Adrenal gland (tissue), 9 donors: ENCODE measurements at regions not wholly inside any gene's neighbourhood (a gene's known extent, or its start where the extent isn't known, plus 50 kb on each side); places are given as distances from the start of the nearest gene placed in this dataset.
"Not testable (repeated sequence)": the region's sequence is repeated elsewhere in the genome, so short reads cannot be mapped to it uniquely, and the experiment has no call there.

ENCODE experiments used
- DNase-seq, 7 donors: peaks; one replicate each; pipeline ENCODE4 v3.0.0-alpha.2; 2019 to 2020
- H3K27ac ChIP-seq, 5 donors: fragments of 200-600 bp; sonication (generic) in 4 of 5; 1 replicate in 3 of 5; 2 replicates in 2 of 5; pipeline versions ENCODE4 v1.5.1 to v1.8.0; 2016 to 2020; ENCODE audit warnings: mild to moderate bottlenecking in 1 of 5
- H3K27me3 ChIP-seq: fragments of 200-600 bp; 2 replicates; pipeline ENCODE4 v1.8.0; 2021
- H3K36me3 ChIP-seq, 2 donors: fragments of 200-600 bp; replicated peaks in 1 of 2; 1 replicate in 1 of 2; 2 replicates in 1 of 2; pipeline versions ENCODE4 v1.5.1 to v1.8.0; 2018 to 2022
- H3K4me1 ChIP-seq, 2 donors: fragments of 200-600 bp; replicated peaks in 1 of 2; 1 replicate in 1 of 2; 2 replicates in 1 of 2; pipeline versions ENCODE4 v1.5.1 to v1.8.0; 2018 to 2021
- H3K4me3 ChIP-seq, 4 donors: fragments of 200-600 bp; sonication (generic) in 3 of 4; one replicate each; pipeline ENCODE4 v1.5.1; 2016 to 2018
- H3K9me3 ChIP-seq, 3 donors: fragments of 200-600 bp; sonication (generic) in 1 of 3; replicated peaks in 1 of 3; 1 replicate in 2 of 3; 2 replicates in 1 of 3; pipeline versions ENCODE4 v1.5.1 to v1.8.0; 2016 to 2021
- CTCF ChIP-seq, 6 experiments: fragments of 450-650 bp in 4 of 6; fragments of 200-600 bp in 2 of 6; sonication (generic) in 1 of 6; IDR thresholded peaks; 1 replicate in 5 of 6; 2 replicates in 1 of 6; pipeline versions ENCODE4 v1.5.1 to v1.8.0; 2016 to 2021; ENCODE audit warnings: antibody characterized with exemption in 6 of 6, mild to moderate bottlenecking in 2 of 6, moderate library complexity in 1 of 6
- POLR2A ChIP-seq, 2 donors: fragments of 450-650 bp; IDR thresholded peaks; one replicate each; pipeline ENCODE4 v1.6.1; 2017; ENCODE audit warnings: antibody characterized with exemption in 2 of 2, mild to moderate bottlenecking in 2 of 2, moderate library complexity in 1 of 2
- WGBS, 4 donors: extraction: QIAGEN DNeasy Blood & Tissue Kit in 2 of 4; methylation state at CpG; one replicate each; pipeline versions ENCODE4 v1.1.5 to v1.1.7; 2013 to 2017; 5-methylcytosine and 5-hydroxymethylcytosine counted together
- intact Hi-C, 2 donors: fragments of 100-400 bp; cut with DNase I; formaldehyde crosslinking; loops; one replicate each; pipeline versions ENCODE4 v1.14.1 to v1.15.0; 2022 to 2023
- donor health status: healthy with polysubstance abuse.
- donor health status: Bipolar disorder and iron deficiency.
- donor health status: DM: yes; HTN: yes; CAD: no.
- donor health status: DM: no; HTN: no; CAD: no.
- donor health status: DM: no; HTN: no; CAD: no.

DNA sequence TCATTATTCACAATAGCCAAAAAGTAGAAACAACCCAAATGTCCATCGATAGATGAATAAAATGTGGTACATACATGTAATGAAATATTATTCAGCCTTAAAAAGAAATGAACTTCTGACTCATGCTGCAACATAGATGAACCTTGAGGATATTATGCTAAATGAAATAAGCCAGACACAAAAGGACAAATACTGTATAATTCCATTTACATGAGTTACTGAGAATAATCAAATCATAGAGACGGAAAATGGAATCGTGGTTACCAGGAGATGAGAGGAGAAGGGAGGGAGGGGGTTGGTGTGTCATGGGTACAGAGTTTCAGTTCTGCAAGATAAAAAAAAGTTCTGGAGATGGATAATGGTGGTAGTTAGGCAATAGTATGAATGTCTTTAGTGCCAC, 184.1 kb downstream of the PSMG1 start:
- 74 to 85% (median 75%) methylated on average over 3 of the region's 3 CpGs for WGBS, 4 donors
- H3K27ac ChIP-seq: no peak overlapping the region

DNA sequence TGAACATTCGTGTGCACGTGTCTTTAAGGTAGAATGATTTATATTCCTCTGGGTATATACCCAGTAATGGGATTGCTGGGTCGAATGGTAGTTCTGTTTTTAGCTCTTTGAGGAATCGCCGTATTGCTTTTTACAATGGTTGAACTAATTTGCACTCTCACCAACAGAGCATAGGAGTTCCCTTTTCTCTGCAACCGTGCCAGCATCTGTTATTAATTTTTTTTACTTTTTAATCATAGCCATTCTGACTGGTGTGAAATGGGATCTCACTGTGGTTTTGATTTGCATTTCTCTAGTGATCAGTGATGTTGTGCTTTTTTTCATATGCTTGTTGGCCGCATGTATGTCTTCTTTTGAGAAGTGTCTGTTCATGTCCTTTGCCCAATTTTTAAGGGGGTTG, 185.0 kb downstream of the PSMG1 start:
- H3K36me3 ChIP-seq, DNase-seq, H3K9me3 ChIP-seq, H3K27me3 ChIP-seq, H3K27ac ChIP-seq, H3K4me3 ChIP-seq, intact Hi-C loops: not testable (repeated sequence)
- peaks cover 0 to 24% of the 10 kb centered on the region in 2 donors for H3K4me1 ChIP-seq
- 62 to 78% (median 69%) methylated on average over 7 of the region's 7 CpGs for WGBS, 4 donors

More for the DNA sequence above, 184.1 kb downstream of the PSMG1 start:
- H3K36me3 ChIP-seq: no peaks in the 10 kb centered on the region
- H3K4me3 ChIP-seq: no peak overlapping the region
- no peaks in the 10 kb centered on the region for H3K9me3 ChIP-seq
- TF ChIP-seq CTCF (IDR thresholded peaks at IDR 0.05) (no peak), POLR2A (IDR thresholded peaks at IDR 0.05) (no peak)
- intact Hi-C loops: no loop called here
- DNase-seq: no peak
- H3K4me1 ChIP-seq: peaks cover 2 to 25% of the 10 kb centered on the region in 2 donors
- H3K27me3 ChIP-seq: no peaks in the 10 kb centered on the region

- H3K36me3 ChIP-seq, DNase-seq, H3K27ac ChIP-seq, H3K27me3 ChIP-seq, H3K9me3 ChIP-seq, H3K4me3 ChIP-seq, intact Hi-C loops: not testable (repeated sequence)
- H3K4me1 ChIP-seq: peaks cover 0 to 27% of the 10 kb centered on the region in 2 donors
- 70 to 76% (median 75%) methylated on average over 3 of the region's 3 CpGs for WGBS, 4 donors
These were observed 185.4 kb downstream of the PSMG1 start for GRCh38 chr21:38997843-38998175.

DNA sequence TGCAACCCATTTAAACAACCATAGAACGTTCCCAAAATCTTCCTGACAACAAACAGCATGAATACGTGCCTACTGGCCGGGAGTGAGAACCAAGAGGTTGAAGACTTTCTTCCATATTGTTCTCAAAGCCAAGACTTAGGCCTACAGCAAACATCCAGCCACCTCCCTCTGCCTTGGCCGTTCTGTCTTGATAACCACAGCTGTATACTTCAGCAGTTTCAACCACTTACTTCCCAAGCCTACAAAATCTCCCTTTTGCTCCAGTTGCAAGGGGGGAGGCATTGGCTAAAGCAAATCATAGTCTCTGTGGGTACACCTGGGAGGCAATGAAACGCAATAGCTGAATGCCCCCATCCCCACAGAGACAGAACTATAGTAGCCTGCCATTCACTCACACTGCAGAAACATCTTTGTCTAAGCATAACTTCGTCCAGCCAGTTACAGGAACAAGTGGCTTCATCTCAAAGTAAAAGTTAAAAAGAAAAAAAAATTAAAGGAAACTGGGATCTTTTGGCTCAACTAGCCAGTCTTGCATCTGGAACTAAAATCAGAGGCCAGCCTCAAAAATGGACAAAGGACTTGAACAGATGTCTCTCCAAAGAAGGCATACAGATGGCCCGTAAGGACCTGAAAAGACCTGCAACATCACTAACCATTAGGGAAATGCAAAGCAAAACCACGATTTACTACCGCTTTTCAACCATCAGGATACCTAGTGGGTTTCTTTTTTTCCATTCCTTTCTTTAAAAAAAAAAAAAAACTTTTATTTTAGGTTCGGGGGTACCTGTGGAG, 186.0 kb downstream of the PSMG1 start:
- Histone ChIP-seq H3K9me3 (no peaks in the 10 kb centered on the region), H3K27me3 (no peaks in the 10 kb centered on the region), H3K4me3 (no peak overlapping the region), H3K36me3 (no peaks in the 10 kb centered on the region), H3K27ac (no peak overlapping the region), H3K4me1 (peaks cover 0 to 32% of the 10 kb centered on the region in 2 donors)
- 67 to 74% (median 71%) methylated on average over 10 of the region's 10 CpGs for WGBS, 4 donors
- TF ChIP-seq POLR2A (IDR thresholded peaks at IDR 0.05) (no peak), CTCF (IDR thresholded peaks at IDR 0.05) (no peak)
- intact Hi-C loops: no loop called here
- no peak for DNase-seq

GRCh38 chr21:38996355-38996754, 186.9 kb downstream of the PSMG1 start:
- Histone ChIP-seq H3K4me3 (no peak overlapping the region), H3K27ac (no peak overlapping the region), H3K27me3 (no peaks in the 10 kb centered on the region), H3K9me3 (no peaks in the 10 kb centered on the region), H3K36me3 (no peaks in the 10 kb centered on the region), H3K4me1 (peaks cover 0 to 37% of the 10 kb centered on the region in 2 donors)
- WGBS, 4 donors: 77 to 96% (median 95%) methylated on average over 2 of the region's 2 CpGs
- no peak for DNase-seq
- TF ChIP-seq CTCF (IDR thresholded peaks at IDR 0.05) (no peak), POLR2A (IDR thresholded peaks at IDR 0.05) (no peak)
- intact Hi-C loops: no loop called here
